Activated CD4-positive, alpha-beta memory T cell treated with anti-CD3 and anti-CD28 coated beads, Interleukin-2, amount 10 ng/mL, durations not matched to agents 7 days and 5 days (primary cell): ENCODE measurements at regions not wholly inside any gene's neighbourhood (a gene's known extent, or its start where the extent isn't known, plus 50 kb on each side); places are given as distances from the start of the nearest gene placed in this dataset.

ENCODE experiments used
- CTCF ChIA-PET: fragments of 350-600 bp; sonication (Branson Sonifier 250); formaldehyde crosslinking; loops from one replicate; lab custom pipeline; 2021; ENCODE audit warnings: antibody characterized with exemption, inconsistent platforms; lab: Charles Lee
- POLR2A ChIA-PET: fragments of 350-600 bp; sonication (Branson Sonifier 250); formaldehyde crosslinking; loops from one replicate; lab custom pipeline; 2021; ENCODE audit warnings: antibody characterized with exemption; lab: Charles Lee
- DNase-seq: peaks from one replicate; pipeline ENCODE4 v3.0.0-alpha.2; 2020
- H3K27ac Mint-ChIP-seq: one replicate; pipeline ENCODE4 v1.8.0; 2021; ENCODE audit warnings: mild to moderate bottlenecking, mixed read lengths
- H3K27me3 Mint-ChIP-seq: one replicate; pipeline ENCODE4 v1.8.0; 2021; ENCODE audit warnings: mixed read lengths
- H3K36me3 Mint-ChIP-seq: one replicate; pipeline ENCODE4 v1.8.0; 2021; ENCODE audit warnings: low read depth, mixed read lengths
- H3K4me1 Mint-ChIP-seq: one replicate; pipeline ENCODE4 v1.8.0; 2021; ENCODE audit warnings: mixed read lengths
- H3K4me3 Mint-ChIP-seq: one replicate; pipeline ENCODE4 v1.8.0; 2021; ENCODE audit warnings: mild to moderate bottlenecking, mixed read lengths
- H3K9me3 Mint-ChIP-seq: one replicate; pipeline ENCODE4 v1.8.0; 2021; ENCODE audit warnings: mixed read lengths

- ChIA-PET CTCF (interaction anchor here (4.2 kb wide), 1 partner anchor 12 kb away, joined by 26 read pairs; no protein-coding TSS in a partner anchor), POLR2A (no interaction called here)
- H3K36me3 Mint-ChIP-seq, result no peaks in the 10 kb centered on the region
- DNase-seq, result no peak
- no peak overlapping the region for H3K27ac Mint-ChIP-seq
- no peak overlapping the region for H3K4me3 Mint-ChIP-seq
- no peaks in the 10 kb centered on the region for H3K9me3 Mint-ChIP-seq
- H3K4me1 Mint-ChIP-seq, result peaks cover 53% of the 10 kb centered on the region
- peaks cover 7% of the 10 kb centered on the region for H3K27me3 Mint-ChIP-seq
Observed at GRCh38 chr16:85308611-85309540, 196.6 kb upstream of the CIBAR2 start.

GRCh38 chr16:85309656-85310587, 197.7 kb upstream of the CIBAR2 start:
- no peak for DNase-seq
- CTCF ChIA-PET, result no interaction called here
- H3K27me3 Mint-ChIP-seq, result peaks cover 7% of the 10 kb centered on the region
- POLR2A ChIA-PET, result no interaction called here
- no peak overlapping the region for H3K27ac Mint-ChIP-seq
- H3K4me1 Mint-ChIP-seq, result peaks cover 44% of the 10 kb centered on the region
- H3K36me3 Mint-ChIP-seq, result no peaks in the 10 kb centered on the region
- H3K9me3 Mint-ChIP-seq, result no peaks in the 10 kb centered on the region
- no peak overlapping the region for H3K4me3 Mint-ChIP-seq

- H3K27ac Mint-ChIP-seq, result no peak overlapping the region
- H3K4me3 Mint-ChIP-seq, result no peak overlapping the region
- POLR2A ChIA-PET, result no interaction called here
- peaks cover 7% of the 10 kb centered on the region for H3K27me3 Mint-ChIP-seq
- peak; percentile 36 for DNase-seq
- H3K36me3 Mint-ChIP-seq, result no peaks in the 10 kb centered on the region
- CTCF ChIA-PET, result no interaction called here
- no peaks in the 10 kb centered on the region for H3K9me3 Mint-ChIP-seq
- peaks cover 33% of the 10 kb centered on the region for H3K4me1 Mint-ChIP-seq
Observed at GRCh38 chr16:85310868-85311585, 198.8 kb upstream of the CIBAR2 start.

GRCh38 chr16:85311741-85312140, 199.5 kb upstream of the CIBAR2 start:
- ChIA-PET CTCF (no interaction called here), POLR2A (no interaction called here)
- Mint-ChIP-seq H3K27ac (no peak overlapping the region), H3K4me1 (peaks cover 27% of the 10 kb centered on the region), H3K4me3 (no peak overlapping the region), H3K9me3 (no peaks in the 10 kb centered on the region), H3K36me3 (no peaks in the 10 kb centered on the region), H3K27me3 (peaks cover 7% of the 10 kb centered on the region)
- DNase-seq, result no peak

- Mint-ChIP-seq H3K27me3 (peaks cover 7% of the 10 kb centered on the region), H3K4me1 (peaks cover 26% of the 10 kb centered on the region), H3K27ac (no peak overlapping the region), H3K9me3 (no peaks in the 10 kb centered on the region), H3K36me3 (no peaks in the 10 kb centered on the region), H3K4me3 (no peak overlapping the region)
- DNase-seq, result no peak
- POLR2A ChIA-PET, result no interaction called here
- CTCF ChIA-PET, result no interaction called here
Observed at GRCh38 chr16:85312174-85312573, 199.9 kb upstream of the CIBAR2 start.

GRCh38 chr16:85312642-85313525, 200.6 kb upstream of the CIBAR2 start:
- ChIA-PET POLR2A (no interaction called here), CTCF (no interaction called here)
- no peak for DNase-seq
- Mint-ChIP-seq H3K9me3 (no peaks in the 10 kb centered on the region), H3K27me3 (peaks cover 7% of the 10 kb centered on the region), H3K4me3 (no peak overlapping the region), H3K27ac (no peak overlapping the region), H3K4me1 (peaks cover 24% of the 10 kb centered on the region), H3K36me3 (no peaks in the 10 kb centered on the region)

- Mint-ChIP-seq H3K4me3 (no peak overlapping the region), H3K27ac (no peak overlapping the region), H3K4me1 (peaks cover 16% of the 10 kb centered on the region), H3K27me3 (peaks cover 7% of the 10 kb centered on the region), H3K36me3 (no peaks in the 10 kb centered on the region), H3K9me3 (no peaks in the 10 kb centered on the region)
- ChIA-PET CTCF (no interaction called here), POLR2A (no interaction called here)
- no peak for DNase-seq
Observed at GRCh38 chr16:85313526-85314301, 201.4 kb upstream of the CIBAR2 start.

GRCh38 chr16:85314512-85314971, 202.3 kb upstream of the CIBAR2 start:
- H3K4me3 Mint-ChIP-seq, result no peak overlapping the region
- no peak for DNase-seq
- H3K9me3 Mint-ChIP-seq, result no peaks in the 10 kb centered on the region
- peaks cover 7% of the 10 kb centered on the region for H3K27me3 Mint-ChIP-seq
- no peak overlapping the region for H3K27ac Mint-ChIP-seq
- H3K4me1 Mint-ChIP-seq, result peaks cover 13% of the 10 kb centered on the region
- ChIA-PET POLR2A (no interaction called here), CTCF (no interaction called here)
- no peaks in the 10 kb centered on the region for H3K36me3 Mint-ChIP-seq

- Mint-ChIP-seq H3K4me3 (no peak overlapping the region), H3K27ac (no peak overlapping the region), H3K4me1 (peaks cover 10% of the 10 kb centered on the region), H3K36me3 (no peaks in the 10 kb centered on the region), H3K9me3 (no peaks in the 10 kb centered on the region), H3K27me3 (peaks cover 7% of the 10 kb centered on the region)
- POLR2A ChIA-PET, result no interaction called here
- CTCF ChIA-PET, result no interaction called here
- DNase-seq, result no peak
Observed at GRCh38 chr16:85315866-85316265, 203.6 kb upstream of the CIBAR2 start.

- ChIA-PET POLR2A (no interaction called here), CTCF (no interaction called here)
- Mint-ChIP-seq H3K36me3 (no peaks in the 10 kb centered on the region), H3K4me1 (peaks cover 5% of the 10 kb centered on the region), H3K9me3 (no peaks in the 10 kb centered on the region), H3K4me3 (no peak overlapping the region), H3K27ac (no peak overlapping the region), H3K27me3 (peaks cover 5% of the 10 kb centered on the region)
- DNase-seq, result peak; percentile 52
Observed at GRCh38 chr16:85316321-85316919, 204.1 kb upstream of the CIBAR2 start.

GRCh38 chr16:85316944-85317343, 204.7 kb upstream of the CIBAR2 start:
- Mint-ChIP-seq H3K36me3 (no peaks in the 10 kb centered on the region), H3K27me3 (peaks cover 3% of the 10 kb centered on the region), H3K27ac (no peak overlapping the region), H3K4me1 (peaks cover 2% of the 10 kb centered on the region), H3K4me3 (no peak overlapping the region), H3K9me3 (no peaks in the 10 kb centered on the region)
- POLR2A ChIA-PET, result no interaction called here
- CTCF ChIA-PET, result no interaction called here
- DNase-seq, result no peak
